SU-DHL-6 (cell line): ENCODE measurements at regions not wholly inside any gene's neighbourhood (a gene's known extent, or its start where the extent isn't known, plus 50 kb on each side); places are given as distances from the start of the nearest gene placed in this dataset.

Experiments
- CTCF ChIP-seq: fragments of 200-600 bp; sonication (generic); IDR thresholded peaks from one replicate; pipeline ENCODE4 v1.5.1; 2017; ENCODE audit warnings: antibody characterized with exemption, mild to moderate bottlenecking, low read length, moderate library complexity; ENCODE audit not compliant: insufficient read depth, poor library complexity, severe bottlenecking
- EZH2phosphoT487 ChIP-seq: fragments of 200-600 bp; sonication (generic), shearing (Covaris generic); conservative IDR thresholded peaks from 2 replicates; pipeline ENCODE4 v1.6.1; 2018; ENCODE audit warnings: mild to moderate bottlenecking, antibody characterized with exemption, low read length, moderate library complexity, mixed read lengths

- TF ChIP-seq CTCF (no peak), EZH2phosphoT487 (no peak)
Observed at GRCh38 chr2:133635131-133635530, 66.9 kb upstream of the NCKAP5 start.
